B cell (primary cell): ENCODE measurements at regions not wholly inside any gene's neighbourhood (a gene's known extent, or its start where the extent isn't known, plus 50 kb on each side); places are given as distances from the start of the nearest gene placed in this dataset.

Source experiments
- EZH2 ChIP-seq: IDR thresholded peaks from 2 replicates; pipeline ENCODE4 v1.6.1; 2012; ENCODE audit warnings: borderline replicate concordance, low read depth, mild to moderate bottlenecking, moderate library complexity, low read length; ENCODE audit not compliant: insufficient read depth, poor library complexity, severe bottlenecking
- TF ChIP-seq, protein P1 (sequence below): fragments of 200-600 bp; IDR thresholded peaks from one replicate; pipeline ENCODE4 v1.8.0; 2022; ENCODE audit warnings: antibody characterized with exemption, mild to moderate bottlenecking

- TF ChIP-seq, protein P1, sequence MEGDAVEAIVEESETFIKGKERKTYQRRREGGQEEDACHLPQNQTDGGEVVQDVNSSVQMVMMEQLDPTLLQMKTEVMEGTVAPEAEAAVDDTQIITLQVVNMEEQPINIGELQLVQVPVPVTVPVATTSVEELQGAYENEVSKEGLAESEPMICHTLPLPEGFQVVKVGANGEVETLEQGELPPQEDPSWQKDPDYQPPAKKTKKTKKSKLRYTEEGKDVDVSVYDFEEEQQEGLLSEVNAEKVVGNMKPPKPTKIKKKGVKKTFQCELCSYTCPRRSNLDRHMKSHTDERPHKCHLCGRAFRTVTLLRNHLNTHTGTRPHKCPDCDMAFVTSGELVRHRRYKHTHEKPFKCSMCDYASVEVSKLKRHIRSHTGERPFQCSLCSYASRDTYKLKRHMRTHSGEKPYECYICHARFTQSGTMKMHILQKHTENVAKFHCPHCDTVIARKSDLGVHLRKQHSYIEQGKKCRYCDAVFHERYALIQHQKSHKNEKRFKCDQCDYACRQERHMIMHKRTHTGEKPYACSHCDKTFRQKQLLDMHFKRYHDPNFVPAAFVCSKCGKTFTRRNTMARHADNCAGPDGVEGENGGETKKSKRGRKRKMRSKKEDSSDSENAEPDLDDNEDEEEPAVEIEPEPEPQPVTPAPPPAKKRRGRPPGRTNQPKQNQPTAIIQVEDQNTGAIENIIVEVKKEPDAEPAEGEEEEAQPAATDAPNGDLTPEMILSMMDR = no peak
- no peak for TF ChIP-seq EZH2
These were observed 92.3 kb downstream of the EDN3 start for GRCh38 chr20:59392736-59393135.
